ENCODE measurements at regions not wholly inside any gene's neighbourhood (a gene's known extent, or its start where the extent isn't known, plus 50 kb on each side); places are given as distances from the start of the nearest gene placed in this dataset.

DNA sequence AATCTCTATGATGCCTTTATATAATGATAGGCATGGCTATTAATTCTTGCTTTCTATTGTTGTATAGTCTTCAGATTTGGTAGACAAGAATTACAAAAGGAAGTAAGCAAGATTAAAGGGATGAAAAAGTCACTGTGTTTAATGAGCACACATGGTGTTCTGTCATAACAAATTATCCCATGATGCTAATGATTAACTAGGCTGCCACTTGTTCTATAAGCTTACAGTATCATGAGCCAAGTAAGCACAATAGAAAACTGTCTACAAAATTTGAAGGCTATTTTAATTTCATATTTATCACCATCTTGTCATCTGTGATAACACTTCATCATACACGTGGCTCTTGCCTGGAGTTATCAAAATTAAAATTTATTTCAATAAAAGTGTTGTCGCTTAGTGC is 466.7 kb downstream of the GASK1B start:
- intact Hi-C loops (cut with DNase I): no loop called here
- Histone ChIP-seq H3K4me3 (no peak overlapping the region), H3K27ac (no peak overlapping the region), H3K36me3 (no peaks in the 10 kb centered on the region), H3K27me3 (no peaks in the 10 kb centered on the region), H3K9me3 (peaks cover 0 to 5% (median 0%) of the 10 kb centered on the region in 12 donors), H3K4me1 (peaks cover 0 to 12% (median 5%) of the 10 kb centered on the region in 12 donors)
- no peak for DNase-seq
- TF ChIP-seq, protein P1, sequence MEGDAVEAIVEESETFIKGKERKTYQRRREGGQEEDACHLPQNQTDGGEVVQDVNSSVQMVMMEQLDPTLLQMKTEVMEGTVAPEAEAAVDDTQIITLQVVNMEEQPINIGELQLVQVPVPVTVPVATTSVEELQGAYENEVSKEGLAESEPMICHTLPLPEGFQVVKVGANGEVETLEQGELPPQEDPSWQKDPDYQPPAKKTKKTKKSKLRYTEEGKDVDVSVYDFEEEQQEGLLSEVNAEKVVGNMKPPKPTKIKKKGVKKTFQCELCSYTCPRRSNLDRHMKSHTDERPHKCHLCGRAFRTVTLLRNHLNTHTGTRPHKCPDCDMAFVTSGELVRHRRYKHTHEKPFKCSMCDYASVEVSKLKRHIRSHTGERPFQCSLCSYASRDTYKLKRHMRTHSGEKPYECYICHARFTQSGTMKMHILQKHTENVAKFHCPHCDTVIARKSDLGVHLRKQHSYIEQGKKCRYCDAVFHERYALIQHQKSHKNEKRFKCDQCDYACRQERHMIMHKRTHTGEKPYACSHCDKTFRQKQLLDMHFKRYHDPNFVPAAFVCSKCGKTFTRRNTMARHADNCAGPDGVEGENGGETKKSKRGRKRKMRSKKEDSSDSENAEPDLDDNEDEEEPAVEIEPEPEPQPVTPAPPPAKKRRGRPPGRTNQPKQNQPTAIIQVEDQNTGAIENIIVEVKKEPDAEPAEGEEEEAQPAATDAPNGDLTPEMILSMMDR (IDR thresholded peaks at IDR 0.05): no peak
- no peak for TF ChIP-seq POLR2A (IDR thresholded peaks at IDR 0.05)
- 61 to 73% (median 66%) methylated on average over 2 of the region's 2 CpGs for WGBS, 4 donors
- ATAC-seq: no peak

DNA sequence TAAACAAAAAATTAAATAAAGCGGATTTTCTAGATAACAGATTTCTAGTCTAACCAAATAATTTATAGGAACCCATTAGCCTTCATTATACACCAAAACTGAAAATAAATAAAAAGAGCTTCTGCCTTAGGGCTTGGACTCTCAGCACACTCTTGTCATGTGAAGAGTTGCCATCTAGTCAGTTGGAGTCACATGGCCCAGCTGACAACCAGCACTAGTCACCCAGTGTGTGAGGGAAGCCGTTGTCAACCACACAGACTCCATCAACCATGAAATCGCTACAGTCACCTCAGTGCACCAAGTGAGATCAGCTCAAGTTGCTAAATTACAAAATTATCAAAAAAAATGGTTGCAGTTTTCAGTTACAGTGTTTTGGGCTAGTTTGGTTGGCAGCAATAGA is 470.0 kb downstream of the GASK1B start:
- Histone ChIP-seq H3K27me3 (no peaks in the 10 kb centered on the region), H3K4me3 (no peak overlapping the region), H3K4me1 (peaks cover 0 to 20% (median 7%) of the 10 kb centered on the region in 12 donors), H3K36me3 (no peaks in the 10 kb centered on the region), H3K27ac (no peak overlapping the region), H3K9me3 (peaks cover 0 to 5% (median 0%) of the 10 kb centered on the region in 12 donors)
- no peak for ATAC-seq
- intact Hi-C loops (cut with DNase I): no loop called here
- no peak for DNase-seq
- 86 to 93% (median 92%) methylated on average over 3 of the region's 3 CpGs for WGBS, 4 donors
- TF ChIP-seq POLR2A (IDR thresholded peaks at IDR 0.05): no peak
- TF ChIP-seq, protein P1 (IDR thresholded peaks at IDR 0.05): no peak

DNA sequence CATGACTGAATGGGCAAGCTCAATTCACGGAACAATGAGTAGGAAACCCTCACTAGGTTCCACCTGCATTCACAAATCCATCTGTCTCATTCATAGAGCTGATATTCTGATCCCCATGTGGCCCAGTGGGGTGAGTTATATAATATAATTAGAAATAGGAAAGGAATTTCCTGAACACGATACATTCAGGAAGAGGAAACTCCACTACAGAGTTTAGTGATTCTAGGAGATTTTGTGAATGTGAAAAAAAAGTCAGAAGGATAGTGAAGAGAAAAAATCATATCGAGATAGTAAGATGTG is 471.2 kb downstream of the GASK1B start:
- Histone ChIP-seq H3K27me3 (no peaks in the 10 kb centered on the region), H3K4me1 (peaks cover 0 to 20% (median 7%) of the 10 kb centered on the region in 12 donors), H3K27ac (peak overlapping the region in 5 of 12 donors; percentile 20 to 62 (median 36)), H3K9me3 (peaks cover 0 to 2% (median 0%) of the 10 kb centered on the region in 12 donors), H3K4me3 (no peak overlapping the region), H3K36me3 (no peaks in the 10 kb centered on the region)
- no peak for DNase-seq
- intact Hi-C loops (cut with DNase I): no loop called here
- TF ChIP-seq, protein P1 (IDR thresholded peaks at IDR 0.05): no peak
- no peak for TF ChIP-seq POLR2A (IDR thresholded peaks at IDR 0.05)
- WGBS, 4 donors: 26 to 55% (median 28%) methylated on average over 3 of the region's 3 CpGs
- ATAC-seq: peak in 2 of 4 donors; percentile 20 to 42

DNA sequence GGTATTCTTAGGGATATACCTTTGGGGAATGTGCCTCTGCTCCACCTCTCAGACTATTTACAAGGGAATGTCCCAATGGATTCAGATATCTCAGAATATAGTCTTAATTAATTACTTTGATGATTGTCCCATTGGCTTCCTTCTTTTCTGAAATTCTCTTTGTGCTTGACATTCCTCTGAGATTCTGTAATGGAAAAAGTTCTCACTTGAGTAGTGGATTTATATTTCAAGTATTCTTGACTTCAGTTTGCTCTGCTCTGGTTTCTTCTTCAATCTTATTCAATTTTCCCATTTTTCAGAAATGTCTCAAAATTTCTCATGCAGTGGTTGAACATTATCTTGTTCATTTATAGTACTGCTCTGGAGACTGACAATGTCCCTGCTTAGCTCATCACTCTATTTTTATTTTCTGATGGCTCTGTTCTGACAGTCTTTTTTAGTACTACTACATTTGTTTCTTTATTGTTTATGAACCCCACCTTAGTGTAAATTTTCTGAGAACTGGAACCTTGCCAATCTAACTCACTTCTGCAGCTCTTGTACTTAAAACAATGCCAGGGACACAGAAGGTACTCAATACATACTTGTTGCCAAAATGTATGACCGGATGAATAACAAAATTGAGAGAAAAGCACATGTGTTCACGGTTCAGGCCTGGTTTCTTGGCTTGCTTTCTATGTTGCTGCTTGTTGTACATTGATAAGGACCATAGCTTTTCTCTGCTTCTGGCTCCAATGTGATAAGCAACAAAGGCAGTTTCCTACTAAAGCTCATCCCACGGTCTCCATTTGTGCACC is 471.7 kb downstream of the GASK1B start:
- H3K36me3 ChIP-seq: no peaks in the 10 kb centered on the region
- H3K4me1 ChIP-seq: peaks cover 0 to 20% (median 7%) of the 10 kb centered on the region in 12 donors
- peak overlapping the region in 5 of 12 donors; percentile 25 to 62 (median 28) for H3K27ac ChIP-seq
- intact Hi-C loops (cut with DNase I): no loop called here
- peak; percentile 14 to 49 (median 24) for ATAC-seq
- DNase-seq: peak in 1 of 5 donors; percentile 22
- H3K4me3 ChIP-seq: no peak overlapping the region
- 22 to 43% (median 28%) methylated on average over 3 of the region's 3 CpGs for WGBS, 4 donors
- no peaks in the 10 kb centered on the region for H3K9me3 ChIP-seq
- no peak for TF ChIP-seq POLR2A (IDR thresholded peaks at IDR 0.05)
- TF ChIP-seq, protein P1 (IDR thresholded peaks at IDR 0.05): no peak
- H3K27me3 ChIP-seq: no peaks in the 10 kb centered on the region
